ENCODE measurements at regions not wholly inside any gene's neighbourhood (a gene's known extent, or its start where the extent isn't known, plus 50 kb on each side); places are given as distances from the start of the nearest gene placed in this dataset.

- DNase-seq: no peak
Measured at GRCh38 chr2:139819273-139819796, 1039.1 kb upstream of the NXPH2 start.

GRCh38 chr2:139814458-139814857, 1034.3 kb upstream of the NXPH2 start:
- DNase-seq: no peak

GRCh38 chr2:139813340-139813739, 1033.2 kb upstream of the NXPH2 start:
- no peak for DNase-seq

- DNase-seq: no peak
Measured at GRCh38 chr2:139805441-139805840, 1025.3 kb upstream of the NXPH2 start.

GRCh38 chr2:139798391-139798790, 1018.2 kb upstream of the NXPH2 start:
- no peak for DNase-seq

GRCh38 chr2:139790807-139791752, 1010.9 kb upstream of the NXPH2 start:
- DNase-seq: no peak

- DNase-seq: no peak
Measured at GRCh38 chr2:139790136-139790535, 1009.9 kb upstream of the NXPH2 start.

- no peak for DNase-seq
Measured at GRCh38 chr2:139778732-139779131, 998.5 kb upstream of the NXPH2 start.

GRCh38 chr2:139773720-139774277, 993.6 kb upstream of the NXPH2 start:
- DNase-seq: no peak

GRCh38 chr2:139769633-139770032, 989.4 kb upstream of the NXPH2 start:
- DNase-seq: no peak

- no peak for DNase-seq
Measured at GRCh38 chr2:139763705-139764104, 983.5 kb upstream of the NXPH2 start.

- DNase-seq: no peak
Measured at GRCh38 chr2:139759000-139759505, 978.9 kb upstream of the NXPH2 start.

- no peak for DNase-seq
Measured at GRCh38 chr2:139746901-139747300, 966.7 kb upstream of the NXPH2 start.

- DNase-seq: no peak
Measured at GRCh38 chr2:139744273-139744672, 964.1 kb upstream of the NXPH2 start.

- no peak for DNase-seq
Measured at GRCh38 chr2:139742216-139743172, 962.3 kb upstream of the NXPH2 start.

- DNase-seq: no peak
Measured at GRCh38 chr2:139737659-139738058, 957.5 kb upstream of the NXPH2 start.

GRCh38 chr2:139730197-139730596, 950.0 kb upstream of the NXPH2 start:
- DNase-seq: no peak

GRCh38 chr2:139721411-139721995, 941.3 kb upstream of the NXPH2 start:
- no peak for DNase-seq

GRCh38 chr2:139720056-139720455, 939.9 kb upstream of the NXPH2 start:
- no peak for DNase-seq

- DNase-seq: no peak
Measured at GRCh38 chr2:139704606-139705005, 924.4 kb upstream of the NXPH2 start.

- DNase-seq: no peak
Measured at GRCh38 chr2:139694327-139694726, 914.1 kb upstream of the NXPH2 start.

GRCh38 chr2:139686205-139686604, 906.0 kb upstream of the NXPH2 start:
- no peak for DNase-seq

All from activated CD4-positive, alpha-beta T cell treated with anti-CD3 and anti-CD28 coated beads, Interleukin-2, Interleukin-6, amounts not matched to agents 100 ng/mL and 50 ng/mL, durations not matched to agents 16 hours and 8 hours (primary cell).